ENCODE measurements at regions not wholly inside any gene's neighbourhood (a gene's known extent, or its start where the extent isn't known, plus 50 kb on each side); places are given as distances from the start of the nearest gene placed in this dataset.

GRCh38 chr9:79193501-79194223 is 378.1 kb upstream of the TLE4 start:
- Histone ChIP-seq H3K4me3 (ENCODE audit: low read depth, low read length) (no peak overlapping the region), H3K27ac (no peak overlapping the region), H3K36me3 (replicated peaks) (no peaks in the 10 kb centered on the region), H3K27me3 (replicated peaks) (no peaks in the 10 kb centered on the region)
- TF ChIP-seq, protein P1, sequence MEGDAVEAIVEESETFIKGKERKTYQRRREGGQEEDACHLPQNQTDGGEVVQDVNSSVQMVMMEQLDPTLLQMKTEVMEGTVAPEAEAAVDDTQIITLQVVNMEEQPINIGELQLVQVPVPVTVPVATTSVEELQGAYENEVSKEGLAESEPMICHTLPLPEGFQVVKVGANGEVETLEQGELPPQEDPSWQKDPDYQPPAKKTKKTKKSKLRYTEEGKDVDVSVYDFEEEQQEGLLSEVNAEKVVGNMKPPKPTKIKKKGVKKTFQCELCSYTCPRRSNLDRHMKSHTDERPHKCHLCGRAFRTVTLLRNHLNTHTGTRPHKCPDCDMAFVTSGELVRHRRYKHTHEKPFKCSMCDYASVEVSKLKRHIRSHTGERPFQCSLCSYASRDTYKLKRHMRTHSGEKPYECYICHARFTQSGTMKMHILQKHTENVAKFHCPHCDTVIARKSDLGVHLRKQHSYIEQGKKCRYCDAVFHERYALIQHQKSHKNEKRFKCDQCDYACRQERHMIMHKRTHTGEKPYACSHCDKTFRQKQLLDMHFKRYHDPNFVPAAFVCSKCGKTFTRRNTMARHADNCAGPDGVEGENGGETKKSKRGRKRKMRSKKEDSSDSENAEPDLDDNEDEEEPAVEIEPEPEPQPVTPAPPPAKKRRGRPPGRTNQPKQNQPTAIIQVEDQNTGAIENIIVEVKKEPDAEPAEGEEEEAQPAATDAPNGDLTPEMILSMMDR (IDR thresholded peaks at IDR 0.05; ENCODE audit: low read depth, low read length, missing control alignments): no peak
- DNase-seq: no peak
- in situ Hi-C loops (cut with HindIII; ENCODE audit: low pct_ligation_motif_present, low sequenced_read_pairs): no loop called here

- peak; percentile 55 for DNase-seq
- Histone ChIP-seq H3K27ac (no peak overlapping the region), H3K36me3 (replicated peaks) (no peaks in the 10 kb centered on the region), H3K27me3 (replicated peaks) (no peaks in the 10 kb centered on the region), H3K4me3 (ENCODE audit: low read depth, low read length) (no peak overlapping the region)
- in situ Hi-C loops (cut with HindIII; ENCODE audit: low pct_ligation_motif_present, low sequenced_read_pairs): no loop called here
- TF ChIP-seq, protein P1 (IDR thresholded peaks at IDR 0.05; ENCODE audit: low read depth, low read length, missing control alignments): no peak
These were observed 375.9 kb upstream of the TLE4 start for GRCh38 chr9:79195879-79196278.

GRCh38 chr9:79196606-79197005 is 375.2 kb upstream of the TLE4 start:
- Histone ChIP-seq H3K4me3 (ENCODE audit: low read depth, low read length) (no peak overlapping the region), H3K36me3 (replicated peaks) (no peaks in the 10 kb centered on the region), H3K27ac (no peak overlapping the region), H3K27me3 (replicated peaks) (no peaks in the 10 kb centered on the region)
- TF ChIP-seq, protein P1 (IDR thresholded peaks at IDR 0.05; ENCODE audit: low read depth, low read length, missing control alignments): no peak
- DNase-seq: no peak
- in situ Hi-C loops (cut with HindIII; ENCODE audit: low pct_ligation_motif_present, low sequenced_read_pairs): no loop called here

GRCh38 chr9:79200336-79200735 is 371.4 kb upstream of the TLE4 start:
- H3K36me3 ChIP-seq (replicated peaks): no peaks in the 10 kb centered on the region
- in situ Hi-C loops (cut with HindIII; ENCODE audit: low pct_ligation_motif_present, low sequenced_read_pairs): no loop called here
- H3K27ac ChIP-seq: no peak overlapping the region
- H3K27me3 ChIP-seq (replicated peaks): no peaks in the 10 kb centered on the region
- H3K4me3 ChIP-seq (ENCODE audit: low read depth, low read length): no peak overlapping the region
- no peak for DNase-seq
- TF ChIP-seq, protein P1 (IDR thresholded peaks at IDR 0.05; ENCODE audit: low read depth, low read length, missing control alignments): no peak

DNA sequence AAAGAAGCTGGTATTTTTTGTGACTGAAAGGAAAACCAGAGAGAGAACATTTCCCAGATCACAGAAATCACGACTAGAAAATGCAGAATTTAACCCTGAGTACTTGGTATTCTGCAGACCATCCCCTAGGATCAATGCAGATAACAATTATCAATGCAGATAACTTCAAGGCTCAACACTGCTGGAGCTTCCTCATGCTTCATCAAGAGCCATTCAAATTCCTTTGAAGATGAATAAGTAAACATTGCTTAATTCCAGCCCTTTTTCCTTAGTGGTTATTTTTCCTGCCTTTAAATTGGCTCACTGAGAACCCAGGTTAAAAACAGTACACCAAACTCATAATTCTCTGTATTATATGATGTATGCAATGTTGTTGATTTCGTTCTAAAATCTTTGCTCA is 370.1 kb upstream of the TLE4 start:
- in situ Hi-C loops (cut with HindIII; ENCODE audit: low pct_ligation_motif_present, low sequenced_read_pairs): no loop called here
- Histone ChIP-seq H3K27me3 (replicated peaks) (no peaks in the 10 kb centered on the region), H3K4me3 (ENCODE audit: low read depth, low read length) (no peak overlapping the region), H3K36me3 (replicated peaks) (no peaks in the 10 kb centered on the region), H3K27ac (no peak overlapping the region)
- no peak for DNase-seq
- TF ChIP-seq, protein P1 (IDR thresholded peaks at IDR 0.05; ENCODE audit: low read depth, low read length, missing control alignments): no peak
